Suprapubic skin (tissue), 4 donors: ENCODE measurements at regions not wholly inside any gene's neighbourhood (a gene's known extent, or its start where the extent isn't known, plus 50 kb on each side); places are given as distances from the start of the nearest gene placed in this dataset.

Experiments
- POLR2A ChIP-seq, 2 donors: fragments of 450-650 bp; IDR thresholded peaks; one replicate each; pipeline ENCODE4 v1.6.1; 2017; ENCODE audit warnings: antibody characterized with exemption in 2 of 2, mild to moderate bottlenecking in 2 of 2, moderate library complexity in 2 of 2
- POLR2AphosphoS5 ChIP-seq, 3 donors: sonication (generic); formaldehyde crosslinking; IDR thresholded peaks; one replicate each; pipeline ENCODE4 v1.6.1; 2017; ENCODE audit warnings: antibody characterized with exemption in 3 of 3
- TF ChIP-seq, protein P1 (sequence below), 2 donors: fragments of 200-600 bp in 1 of 2; fragments of 450-650 bp in 1 of 2; sonication (generic) in 1 of 2; IDR thresholded peaks; one replicate each; pipeline ENCODE4 v1.5.1; 2016 to 2019; ENCODE audit warnings: antibody characterized with exemption in 2 of 2, mild to moderate bottlenecking in 1 of 2, moderate library complexity in 1 of 2

DNA sequence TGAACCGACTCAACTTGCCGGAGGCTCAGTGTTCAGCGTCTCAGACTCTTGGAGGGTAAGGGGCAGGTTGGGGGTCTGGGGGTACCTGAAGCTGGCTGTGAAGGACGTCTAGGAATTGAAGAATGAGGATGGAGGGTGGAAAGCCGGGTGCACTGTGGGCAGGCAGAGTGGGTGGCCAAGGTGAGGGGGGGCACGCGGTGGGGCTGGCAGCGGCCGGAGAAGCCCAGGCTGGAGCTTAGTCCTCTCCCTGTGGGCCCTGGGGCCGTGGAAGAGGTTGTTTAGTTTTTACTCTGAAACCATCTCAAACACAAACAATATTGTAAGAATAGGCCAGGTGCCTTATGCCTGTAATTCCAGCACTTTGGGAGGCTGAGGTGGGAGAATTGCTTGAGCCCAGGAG lies 83.4 kb downstream of the UNCX start:
- TF ChIP-seq, protein P1, sequence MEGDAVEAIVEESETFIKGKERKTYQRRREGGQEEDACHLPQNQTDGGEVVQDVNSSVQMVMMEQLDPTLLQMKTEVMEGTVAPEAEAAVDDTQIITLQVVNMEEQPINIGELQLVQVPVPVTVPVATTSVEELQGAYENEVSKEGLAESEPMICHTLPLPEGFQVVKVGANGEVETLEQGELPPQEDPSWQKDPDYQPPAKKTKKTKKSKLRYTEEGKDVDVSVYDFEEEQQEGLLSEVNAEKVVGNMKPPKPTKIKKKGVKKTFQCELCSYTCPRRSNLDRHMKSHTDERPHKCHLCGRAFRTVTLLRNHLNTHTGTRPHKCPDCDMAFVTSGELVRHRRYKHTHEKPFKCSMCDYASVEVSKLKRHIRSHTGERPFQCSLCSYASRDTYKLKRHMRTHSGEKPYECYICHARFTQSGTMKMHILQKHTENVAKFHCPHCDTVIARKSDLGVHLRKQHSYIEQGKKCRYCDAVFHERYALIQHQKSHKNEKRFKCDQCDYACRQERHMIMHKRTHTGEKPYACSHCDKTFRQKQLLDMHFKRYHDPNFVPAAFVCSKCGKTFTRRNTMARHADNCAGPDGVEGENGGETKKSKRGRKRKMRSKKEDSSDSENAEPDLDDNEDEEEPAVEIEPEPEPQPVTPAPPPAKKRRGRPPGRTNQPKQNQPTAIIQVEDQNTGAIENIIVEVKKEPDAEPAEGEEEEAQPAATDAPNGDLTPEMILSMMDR (IDR thresholded peaks at IDR 0.05) = no peak
- TF ChIP-seq POLR2A (IDR thresholded peaks at IDR 0.05) (no peak), POLR2AphosphoS5 (IDR thresholded peaks at IDR 0.05) (no peak)
